Gastroesophageal sphincter (tissue), 4 donors: ENCODE measurements at regions not wholly inside any gene's neighbourhood (a gene's known extent, or its start where the extent isn't known, plus 50 kb on each side); places are given as distances from the start of the nearest gene placed in this dataset.

Source experiments
- ATAC-seq: fragments of 150-250 bp; one replicate; pipeline ENCODE4 v1.9.1; 2016; ENCODE audit warnings: mild to moderate bottlenecking, moderate library complexity
- H3K27ac ChIP-seq, 4 donors: fragments of 200-600 bp; sonication (generic) in 3 of 4; 1 replicate in 3 of 4; 2 replicates in 1 of 4; pipeline ENCODE4 v1.5.1; 2016 to 2019
- H3K27me3 ChIP-seq: fragments of 200-600 bp; sonication (generic); one replicate; pipeline ENCODE4 v1.5.1; 2019
- H3K36me3 ChIP-seq, 2 donors: fragments of 200-600 bp; sonication (generic); one replicate each; pipeline ENCODE4 v1.5.1; 2019; ENCODE audit warnings: control low read depth in 1 of 2
- H3K4me1 ChIP-seq, 3 donors: fragments of 200-600 bp; sonication (generic); 1 replicate in 2 of 3; 2 replicates in 1 of 3; pipeline ENCODE4 v1.5.1; 2016 to 2019; ENCODE audit warnings: control low read depth in 2 of 3
- H3K4me3 ChIP-seq, 2 donors: fragments of 200-600 bp; sonication (generic); one replicate each; pipeline ENCODE4 v1.5.1; 2019; ENCODE audit warnings: mild to moderate bottlenecking in 1 of 2, moderate library complexity in 1 of 2
- H3K9me3 ChIP-seq, 3 donors: fragments of 200-600 bp; sonication (generic); one replicate each; pipeline ENCODE4 v1.5.1; 2017 to 2019; ENCODE audit warnings: control low read depth in 2 of 3
- EP300 ChIP-seq: sonication (generic); formaldehyde crosslinking; IDR thresholded peaks from one replicate; pipeline ENCODE4 v1.6.1; 2017; ENCODE audit warnings: antibody characterized with exemption, mild to moderate bottlenecking
- POLR2A ChIP-seq, 2 donors: fragments of 450-650 bp; IDR thresholded peaks; one replicate each; pipeline ENCODE4 v1.6.1; 2017; ENCODE audit warnings: antibody characterized with exemption in 2 of 2, mild to moderate bottlenecking in 2 of 2, moderate library complexity in 1 of 2
- POLR2AphosphoS5 ChIP-seq: sonication (generic); formaldehyde crosslinking; IDR thresholded peaks from one replicate; pipeline ENCODE4 v1.6.1; 2017; ENCODE audit warnings: antibody characterized with exemption
- WGBS, 2 donors: methylation state at CpG; one replicate each; pipeline ENCODE4 v1.1.5; 2018; ENCODE audit warnings: low coverage in 1 of 2; 5-methylcytosine and 5-hydroxymethylcytosine counted together
- TF ChIP-seq, protein P1 (sequence below), 4 experiments: fragments of 200-600 bp in 2 of 4; fragments of 450-650 bp in 2 of 4; sonication (generic) in 1 of 4; IDR thresholded peaks; one replicate each; pipeline ENCODE4 v1.5.1; 2017 to 2019; ENCODE audit warnings: antibody characterized with exemption in 4 of 4, mild to moderate bottlenecking in 2 of 4, moderate library complexity in 2 of 4

DNA sequence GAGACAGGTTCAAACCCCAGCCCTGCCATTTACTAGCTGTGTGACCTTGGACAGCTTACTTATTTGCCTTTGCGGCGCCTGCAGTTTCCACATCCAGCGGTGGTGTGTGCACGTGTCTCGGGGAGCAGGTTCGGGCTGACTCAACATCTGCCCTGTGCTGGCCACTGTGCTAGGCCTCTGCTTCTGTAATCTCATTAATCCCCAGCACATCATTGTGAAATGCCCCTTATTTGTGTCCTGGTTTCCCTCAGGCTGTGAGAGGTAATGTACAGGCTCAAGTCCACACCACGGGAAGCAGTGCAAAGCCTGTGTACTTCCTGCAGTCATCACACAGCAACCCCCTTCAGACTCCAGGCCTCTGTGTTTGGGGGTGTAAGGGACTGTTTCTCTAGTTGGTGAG lies 285.7 kb downstream of the RPS24 start:
- Histone ChIP-seq H3K27me3 (no peaks in the 10 kb centered on the region), H3K27ac (no peak overlapping the region), H3K36me3 (no peaks in the 10 kb centered on the region), H3K4me1 (peaks cover 3 to 22% (median 11%) of the 10 kb centered on the region in 3 donors), H3K9me3 (peaks cover 0 to 5% (median 0%) of the 10 kb centered on the region in 3 donors), H3K4me3 (no peak overlapping the region)
- no peak for ATAC-seq
- WGBS, 2 donors, result no CpG with 5 or more reads among the region's 7 CpGs
- TF ChIP-seq, protein P1, sequence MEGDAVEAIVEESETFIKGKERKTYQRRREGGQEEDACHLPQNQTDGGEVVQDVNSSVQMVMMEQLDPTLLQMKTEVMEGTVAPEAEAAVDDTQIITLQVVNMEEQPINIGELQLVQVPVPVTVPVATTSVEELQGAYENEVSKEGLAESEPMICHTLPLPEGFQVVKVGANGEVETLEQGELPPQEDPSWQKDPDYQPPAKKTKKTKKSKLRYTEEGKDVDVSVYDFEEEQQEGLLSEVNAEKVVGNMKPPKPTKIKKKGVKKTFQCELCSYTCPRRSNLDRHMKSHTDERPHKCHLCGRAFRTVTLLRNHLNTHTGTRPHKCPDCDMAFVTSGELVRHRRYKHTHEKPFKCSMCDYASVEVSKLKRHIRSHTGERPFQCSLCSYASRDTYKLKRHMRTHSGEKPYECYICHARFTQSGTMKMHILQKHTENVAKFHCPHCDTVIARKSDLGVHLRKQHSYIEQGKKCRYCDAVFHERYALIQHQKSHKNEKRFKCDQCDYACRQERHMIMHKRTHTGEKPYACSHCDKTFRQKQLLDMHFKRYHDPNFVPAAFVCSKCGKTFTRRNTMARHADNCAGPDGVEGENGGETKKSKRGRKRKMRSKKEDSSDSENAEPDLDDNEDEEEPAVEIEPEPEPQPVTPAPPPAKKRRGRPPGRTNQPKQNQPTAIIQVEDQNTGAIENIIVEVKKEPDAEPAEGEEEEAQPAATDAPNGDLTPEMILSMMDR (IDR thresholded peaks at IDR 0.05), result no peak
- no peak for TF ChIP-seq EP300
- TF ChIP-seq POLR2AphosphoS5, result peak; percentile 42

DNA sequence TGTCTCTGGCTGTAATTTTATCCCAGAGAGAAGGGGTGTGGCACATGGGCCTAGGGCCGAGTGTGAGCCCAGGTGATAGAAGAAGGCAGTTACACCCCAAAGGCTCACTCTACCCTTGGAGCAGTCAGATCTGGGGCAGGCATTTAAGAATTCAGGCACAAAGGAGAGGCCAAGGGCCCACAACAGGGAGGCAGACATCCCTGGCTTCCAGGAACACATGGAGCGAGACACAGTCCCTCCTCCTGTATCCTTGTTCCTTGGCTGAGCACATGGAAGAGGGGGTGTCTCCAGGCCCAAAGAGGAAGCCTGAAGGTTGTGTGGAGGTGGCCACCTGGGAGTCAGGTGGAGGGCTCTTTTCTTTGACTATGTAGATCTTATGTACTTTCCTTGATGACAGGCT lies 286.2 kb downstream of the RPS24 start:
- Histone ChIP-seq H3K27me3 (no peaks in the 10 kb centered on the region), H3K9me3 (peaks cover 0 to 4% (median 0%) of the 10 kb centered on the region in 3 donors), H3K27ac (no peak overlapping the region), H3K4me1 (peaks cover 3 to 22% (median 11%) of the 10 kb centered on the region in 3 donors), H3K36me3 (no peaks in the 10 kb centered on the region), H3K4me3 (no peak overlapping the region)
- TF ChIP-seq, protein P1 (IDR thresholded peaks at IDR 0.05), result no peak
- TF ChIP-seq EP300 (no peak), POLR2AphosphoS5 (no peak), POLR2A (IDR thresholded peaks at IDR 0.05) (no peak)
- no peak for ATAC-seq
- no CpG with 5 or more reads among the region's 2 CpGs for WGBS, 2 donors

DNA sequence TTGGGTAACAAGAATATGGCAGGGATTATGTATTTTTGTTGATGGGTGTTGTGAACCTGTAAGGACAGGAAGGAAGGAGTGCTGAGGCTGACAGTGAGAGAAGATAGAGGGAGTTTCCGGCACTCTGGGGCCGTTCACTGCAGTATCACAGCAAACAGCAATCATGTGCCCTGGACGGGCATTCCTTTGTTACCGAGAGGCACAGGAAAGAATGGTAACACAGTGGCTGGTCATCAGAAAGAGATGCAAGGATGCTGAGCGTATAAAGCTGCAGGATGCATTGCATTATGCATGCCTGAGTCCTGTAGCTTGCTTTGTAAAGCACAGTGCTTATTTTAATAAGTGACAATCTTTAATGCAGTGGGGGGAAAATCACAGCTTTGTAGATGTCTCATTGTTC lies 286.8 kb downstream of the RPS24 start:
- no peak for ATAC-seq
- WGBS, 2 donors, result 69 to 80% methylated on average over 1 to 5 of the region's 5 CpGs
- no peak for TF ChIP-seq POLR2A (IDR thresholded peaks at IDR 0.05)
- no peak for TF ChIP-seq POLR2AphosphoS5
- no peak for TF ChIP-seq EP300
- TF ChIP-seq, protein P1 (IDR thresholded peaks at IDR 0.05), result no peak
- no peaks in the 10 kb centered on the region for H3K27me3 ChIP-seq
- no peak overlapping the region for H3K4me3 ChIP-seq
- H3K27ac ChIP-seq, result no peak overlapping the region
- peaks cover 3 to 22% (median 11%) of the 10 kb centered on the region in 3 donors for H3K4me1 ChIP-seq
- H3K9me3 ChIP-seq, result no peaks in the 10 kb centered on the region
- H3K36me3 ChIP-seq, result no peaks in the 10 kb centered on the region

DNA sequence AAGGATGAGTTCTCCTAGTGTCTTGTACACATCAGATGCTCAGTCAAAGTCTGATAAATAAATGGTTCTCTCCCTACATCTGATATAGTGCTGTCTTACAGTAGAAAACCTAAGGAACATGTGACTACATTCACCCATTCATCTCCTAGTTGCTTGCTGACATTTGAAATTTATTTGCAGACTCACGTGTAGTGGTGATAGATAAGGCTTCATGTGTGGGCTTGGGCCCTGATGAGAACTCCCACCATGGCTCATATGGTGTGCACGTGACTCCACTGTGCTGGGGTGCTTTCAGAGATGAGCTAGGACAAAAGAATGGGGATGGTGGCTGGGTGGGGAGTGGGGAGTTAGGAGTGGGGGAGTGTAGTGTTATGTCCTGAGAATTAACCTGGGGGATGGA lies 287.3 kb downstream of the RPS24 start:
- Histone ChIP-seq H3K36me3 (no peaks in the 10 kb centered on the region), H3K27ac (no peak overlapping the region), H3K9me3 (peaks cover 0 to 2% (median 0%) of the 10 kb centered on the region in 3 donors), H3K4me3 (no peak overlapping the region), H3K4me1 (peaks cover 3 to 18% (median 11%) of the 10 kb centered on the region in 3 donors), H3K27me3 (no peaks in the 10 kb centered on the region)
- 83 to 100% methylated on average over 2 of the region's 2 CpGs for WGBS, 2 donors
- TF ChIP-seq EP300 (no peak), POLR2A (IDR thresholded peaks at IDR 0.05) (no peak), POLR2AphosphoS5 (no peak)
- TF ChIP-seq, protein P1 (IDR thresholded peaks at IDR 0.05), result no peak
- ATAC-seq, result no peak

DNA sequence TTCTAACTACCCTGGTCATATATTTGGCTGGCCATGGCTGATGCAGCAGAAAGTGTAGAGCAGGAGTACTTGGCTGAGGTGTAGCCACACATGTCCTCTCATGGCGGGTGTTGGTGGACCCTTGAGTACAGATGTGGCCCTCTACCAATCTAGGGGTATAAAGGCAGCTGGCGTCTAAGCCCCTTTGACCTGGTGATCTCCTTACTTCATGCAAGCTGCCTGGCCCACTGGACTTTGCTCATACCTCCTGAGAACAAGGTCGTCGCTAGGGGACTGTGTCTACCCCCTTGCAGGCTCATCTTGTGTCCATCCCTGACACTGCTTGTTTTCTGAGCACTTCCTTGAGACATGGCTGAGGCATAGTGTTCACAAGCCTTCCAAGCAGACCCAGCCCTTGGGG lies 287.8 kb downstream of the RPS24 start:
- Histone ChIP-seq H3K9me3 (peaks cover 0 to 7% (median 0%) of the 10 kb centered on the region in 3 donors), H3K27me3 (no peaks in the 10 kb centered on the region), H3K36me3 (no peaks in the 10 kb centered on the region), H3K4me1 (peaks cover 1 to 13% (median 7%) of the 10 kb centered on the region in 3 donors), H3K27ac (no peak overlapping the region), H3K4me3 (no peak overlapping the region)
- WGBS, 2 donors, result 84% methylated on average over 4 of the region's 4 CpGs; no CpG with 5 or more reads in 1 of the 2 donors
- no peak for TF ChIP-seq POLR2A (IDR thresholded peaks at IDR 0.05)
- TF ChIP-seq, protein P1 (IDR thresholded peaks at IDR 0.05), result no peak
- TF ChIP-seq POLR2AphosphoS5, result no peak
- TF ChIP-seq EP300, result no peak
- no peak for ATAC-seq
